ENCODE measurements at regions not wholly inside any gene's neighbourhood (a gene's known extent, or its start where the extent isn't known, plus 50 kb on each side); places are given as distances from the start of the nearest gene placed in this dataset.

- no peaks in the 10 kb centered on the region for H3K9me3 ChIP-seq
- no peak overlapping the region for H3K27ac ChIP-seq (ENCODE audit: low read depth in 2 of 2, low read length in 1 of 2)
- no peak overlapping the region for H3K4me2 ChIP-seq
- H3K4me1 ChIP-seq (ENCODE audit: control insufficient read depth in 1 of 2, insufficient read depth in 2 of 2, low read depth in 1 of 2, low read length in 1 of 2): no peaks in the 10 kb centered on the region
- H3K9ac ChIP-seq: no peak overlapping the region
- no peaks in the 10 kb centered on the region for H3K36me3 ChIP-seq (replicated peaks in 1 of 2; ENCODE audit: control insufficient read depth in 1 of 2, insufficient read depth in 2 of 2, low read length in 1 of 2)
- H3K27me3 ChIP-seq (ENCODE audit: insufficient read depth): no peaks in the 10 kb centered on the region
- WGBS (ENCODE audit: low lambda C conversion rate): 6% methylated on average over 4 of the region's 5 CpGs
- no peaks in the 10 kb centered on the region for H3K9me2 ChIP-seq
- ChIA-PET POLR2A (no interaction called here), CTCF (interaction anchor here (0.9 kb wide), 1 partner anchor 81 kb away, joined by 3 read pairs; no protein-coding TSS in a partner anchor)
- H2AFZ ChIP-seq (ENCODE audit: low read depth): no peak overlapping the region
- no peak for TF ChIP-seq MEF2A (IDR thresholded peaks at IDR 0.05; ENCODE audit: borderline replicate concordance, low read depth)
- TF ChIP-seq YY1 (IDR thresholded peaks at IDR 0.05; ENCODE audit: low read depth): no peak
- TF ChIP-seq RAD21 (IDR thresholded peaks at IDR 0.05; ENCODE audit: low read length): no peak
- no peak for TF ChIP-seq EP300 (IDR thresholded peaks at IDR 0.05; ENCODE audit: borderline replicate concordance in 1 of 2, low read depth in 1 of 2, low read length in 1 of 2)
- TF ChIP-seq TAF1 (IDR thresholded peaks at IDR 0.05; ENCODE audit: borderline replicate concordance, low read depth, low read length): no peak
- TF ChIP-seq RXRA (IDR thresholded peaks at IDR 0.05; ENCODE audit: borderline replicate concordance, low read depth): no peak
- H3F3A ChIP-seq (replicated peaks; ENCODE audit: insufficient read depth): no peaks in the 10 kb centered on the region
- no peaks in the 10 kb centered on the region for H4K20me1 ChIP-seq (ENCODE audit: insufficient read depth)
- no peak overlapping the region for H3K4me3 ChIP-seq (ENCODE audit: low read depth in 2 of 2, low read length in 1 of 2)
- no peaks in the 10 kb centered on the region for H3K79me2 ChIP-seq (ENCODE audit: insufficient read depth)
- no peak for DNase-seq
Observed at GRCh38 chr12:58621126-58621525, 299.2 kb downstream of the LRIG3 start.

GRCh38 chr12:58629376-58629775 is 290.9 kb downstream of the LRIG3 start:
- DNase-seq: no peak
- no peak overlapping the region for H3K4me3 ChIP-seq (ENCODE audit: low read depth in 2 of 2, low read length in 1 of 2)
- H3K9ac ChIP-seq: no peak overlapping the region
- ChIA-PET POLR2A (no interaction called here), CTCF (no interaction called here)
- WGBS (ENCODE audit: low lambda C conversion rate): 2% methylated on average over 1 of the region's 1 CpG
- H3K79me2 ChIP-seq (ENCODE audit: insufficient read depth): no peaks in the 10 kb centered on the region
- TF ChIP-seq JUND (IDR thresholded peaks at IDR 0.05) (no peak), MXI1 (IDR thresholded peaks at IDR 0.05; ENCODE audit: low read depth, low read length) (no peak)
- no peaks in the 10 kb centered on the region for H3F3A ChIP-seq (replicated peaks; ENCODE audit: insufficient read depth)
- no peak overlapping the region for H3K27ac ChIP-seq (ENCODE audit: low read depth in 2 of 2, low read length in 1 of 2)
- H3K36me3 ChIP-seq (replicated peaks in 1 of 2; ENCODE audit: control insufficient read depth in 1 of 2, insufficient read depth in 2 of 2, low read length in 1 of 2): no peaks in the 10 kb centered on the region
- no peaks in the 10 kb centered on the region for H3K4me1 ChIP-seq (ENCODE audit: control insufficient read depth in 1 of 2, insufficient read depth in 2 of 2, low read depth in 1 of 2, low read length in 1 of 2)
- H2AFZ ChIP-seq (ENCODE audit: low read depth): no peak overlapping the region
- 0 out of 2 replicates have a peak, but pooled peaks cover 5% of the 10 kb centered on the region for H3K9me3 ChIP-seq
- no peak overlapping the region for H3K4me2 ChIP-seq
- no peaks in the 10 kb centered on the region for H4K20me1 ChIP-seq (ENCODE audit: insufficient read depth)
- no peaks in the 10 kb centered on the region for H3K9me2 ChIP-seq
- H3K27me3 ChIP-seq (ENCODE audit: insufficient read depth): no peaks in the 10 kb centered on the region

- Histone ChIP-seq H3K9ac (no peak overlapping the region), H3K9me2 (no peaks in the 10 kb centered on the region), H3K4me1 (ENCODE audit: control insufficient read depth in 1 of 2, insufficient read depth in 2 of 2, low read depth in 1 of 2, low read length in 1 of 2) (no peaks in the 10 kb centered on the region), H3K79me2 (ENCODE audit: insufficient read depth) (no peaks in the 10 kb centered on the region), H3K4me2 (no peak overlapping the region), H3K4me3 (ENCODE audit: low read depth in 2 of 2, low read length in 1 of 2) (no peak overlapping the region), H2AFZ (ENCODE audit: low read depth) (no peak overlapping the region), H3F3A (replicated peaks; ENCODE audit: insufficient read depth) (no peaks in the 10 kb centered on the region), H3K27ac (ENCODE audit: low read depth in 2 of 2, low read length in 1 of 2) (no peak overlapping the region), H4K20me1 (ENCODE audit: insufficient read depth) (no peaks in the 10 kb centered on the region), H3K9me3 (peaks cover 11% of the 10 kb centered on the region; the same call in 1 of the 2 replicates), H3K27me3 (ENCODE audit: insufficient read depth) (no peaks in the 10 kb centered on the region), H3K36me3 (replicated peaks in 1 of 2; ENCODE audit: control insufficient read depth in 1 of 2, insufficient read depth in 2 of 2, low read length in 1 of 2) (no peaks in the 10 kb centered on the region)
- TF ChIP-seq SMC3 (IDR thresholded peaks at IDR 0.05; ENCODE audit: low read depth, low read length): no peak
- no peak for TF ChIP-seq NFIC (IDR thresholded peaks at IDR 0.05; ENCODE audit: borderline replicate concordance)
- TF ChIP-seq FOSL2 (IDR thresholded peaks at IDR 0.05; ENCODE audit: borderline replicate concordance, low read depth): no peak
- no peak for TF ChIP-seq MEF2A (IDR thresholded peaks at IDR 0.05; ENCODE audit: borderline replicate concordance, low read depth)
- no peak for TF ChIP-seq ELF1 (IDR thresholded peaks at IDR 0.05)
- no peak for TF ChIP-seq TAF1 (IDR thresholded peaks at IDR 0.05; ENCODE audit: borderline replicate concordance, low read depth, low read length)
- TF ChIP-seq ZBTB33 (IDR thresholded peaks at IDR 0.05; ENCODE audit: borderline replicate concordance, low read depth): no peak
- TF ChIP-seq IRF3 (IDR thresholded peaks at IDR 0.05; ENCODE audit: low read depth, low read length): no peak
- no peak for TF ChIP-seq USF2 (IDR thresholded peaks at IDR 0.05; ENCODE audit: borderline replicate concordance, low read depth, low read length)
- no peak for DNase-seq
- CTCF ChIA-PET: no interaction called here
- POLR2A ChIA-PET: no interaction called here
Observed at GRCh38 chr12:58633479-58633878, 286.8 kb downstream of the LRIG3 start.
